Endothelial cell of umbilical vein (primary cell): ENCODE measurements at regions not wholly inside any gene's neighbourhood (a gene's known extent, or its start where the extent isn't known, plus 50 kb on each side); places are given as distances from the start of the nearest gene placed in this dataset.

ENCODE experiments used
- POLR2AphosphoS5 ChIP-seq: IDR thresholded peaks from 2 replicates; pipeline ENCODE4 v1.6.1; 2012; ENCODE audit warnings: low read depth, mild to moderate bottlenecking, control low read depth, low read length, moderate library complexity; ENCODE audit not compliant: insufficient read depth
- TF ChIP-seq, protein P1 (sequence below): IDR thresholded peaks from 2 replicates; pipeline ENCODE4 v1.6.1; 2011; ENCODE audit not compliant: insufficient read depth, insufficient read length

DNA sequence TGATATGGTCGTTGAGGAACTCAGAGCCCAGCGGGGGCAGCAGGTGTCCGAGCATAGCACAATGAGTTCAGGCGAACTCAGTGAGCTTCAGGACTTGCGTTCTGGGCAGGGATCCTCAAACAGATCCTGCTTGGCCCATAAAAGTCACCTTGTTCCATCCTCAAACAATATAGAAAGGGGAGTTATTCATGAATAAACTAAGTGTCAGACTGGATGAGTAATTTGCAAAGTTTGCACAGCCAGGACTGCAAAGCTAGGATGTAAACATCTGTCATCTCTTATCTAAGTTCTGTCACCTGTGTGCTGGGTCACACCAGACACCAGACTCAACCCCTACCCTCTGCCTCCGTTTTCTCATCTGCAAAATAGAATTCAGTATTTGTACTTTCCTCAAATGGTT is 58.0 kb upstream of the PFKP start:
- no peak for TF ChIP-seq POLR2AphosphoS5
- TF ChIP-seq, protein P1, sequence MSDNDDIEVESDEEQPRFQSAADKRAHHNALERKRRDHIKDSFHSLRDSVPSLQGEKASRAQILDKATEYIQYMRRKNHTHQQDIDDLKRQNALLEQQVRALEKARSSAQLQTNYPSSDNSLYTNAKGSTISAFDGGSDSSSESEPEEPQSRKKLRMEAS, result no peak
